DLD1 (cell line): ENCODE measurements at regions not wholly inside any gene's neighbourhood (a gene's known extent, or its start where the extent isn't known, plus 50 kb on each side); places are given as distances from the start of the nearest gene placed in this dataset.

ENCODE experiments used
- in situ Hi-C: cut with HindIII; loops from 2 replicates; pipeline ENCODE4 v1.10.0; 2017; ENCODE audit warnings: low sequenced_read_pairs

DNA sequence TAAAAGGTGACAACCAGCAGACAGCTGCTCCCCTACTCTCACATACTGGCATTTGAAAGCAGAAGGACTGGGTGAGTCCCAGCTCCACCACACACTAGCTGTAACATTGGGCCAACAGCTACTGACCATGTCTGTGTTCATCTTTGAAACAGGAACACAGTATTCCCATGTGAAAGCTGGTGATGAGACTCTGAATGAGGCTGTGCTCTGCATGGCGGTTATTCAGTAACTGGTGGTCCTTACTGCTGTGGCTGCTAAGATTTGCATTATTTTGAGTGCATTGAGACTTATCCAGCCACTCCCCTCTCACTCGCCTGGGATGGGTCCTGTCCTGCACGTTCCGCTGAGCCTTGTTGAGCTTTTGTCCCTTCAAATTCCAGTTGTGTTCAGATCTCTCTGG is 342.9 kb downstream of the FOXL1 start:
- in situ Hi-C loops = no loop called here

DNA sequence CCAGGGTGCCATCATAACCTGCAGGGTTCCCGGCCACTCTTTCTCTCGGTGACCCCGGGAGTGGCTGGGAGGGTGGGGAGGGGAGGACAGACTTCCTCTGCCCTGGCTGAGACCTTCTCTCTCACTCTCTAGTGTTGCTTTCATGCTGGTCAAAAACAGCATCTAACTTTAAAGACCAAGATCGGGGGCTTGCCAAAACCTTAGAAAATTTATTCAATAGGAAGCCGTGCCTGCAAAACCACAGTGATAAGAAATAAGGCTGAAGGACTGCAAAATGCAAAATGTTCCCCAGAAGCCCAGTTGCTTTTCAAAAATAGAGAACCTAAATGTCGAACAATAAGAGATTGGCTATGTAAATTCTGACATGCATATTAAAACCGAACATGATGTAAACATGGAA is 344.0 kb downstream of the FOXL1 start:
- in situ Hi-C loops = no loop called here

DNA sequence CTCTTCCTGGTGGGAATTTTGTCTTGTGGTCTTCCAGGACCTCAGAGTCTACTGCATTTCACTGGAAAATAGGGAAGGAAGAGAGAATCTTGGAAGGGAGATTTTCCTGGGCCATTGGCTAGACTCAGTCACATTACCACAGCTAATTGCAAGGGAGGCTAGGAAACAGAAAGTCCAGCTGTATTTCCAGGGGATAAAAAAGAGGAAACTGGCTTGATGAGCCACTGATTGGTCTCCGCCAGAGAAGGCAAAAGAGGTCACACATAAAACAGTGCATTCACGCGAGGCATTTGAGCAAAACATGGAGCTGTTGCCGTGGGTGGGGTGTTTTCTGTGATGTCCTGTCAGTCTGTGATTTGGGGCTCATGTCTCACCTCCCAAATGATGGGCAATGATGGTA is 345.3 kb downstream of the FOXL1 start:
- in situ Hi-C loops = no loop called here

DNA sequence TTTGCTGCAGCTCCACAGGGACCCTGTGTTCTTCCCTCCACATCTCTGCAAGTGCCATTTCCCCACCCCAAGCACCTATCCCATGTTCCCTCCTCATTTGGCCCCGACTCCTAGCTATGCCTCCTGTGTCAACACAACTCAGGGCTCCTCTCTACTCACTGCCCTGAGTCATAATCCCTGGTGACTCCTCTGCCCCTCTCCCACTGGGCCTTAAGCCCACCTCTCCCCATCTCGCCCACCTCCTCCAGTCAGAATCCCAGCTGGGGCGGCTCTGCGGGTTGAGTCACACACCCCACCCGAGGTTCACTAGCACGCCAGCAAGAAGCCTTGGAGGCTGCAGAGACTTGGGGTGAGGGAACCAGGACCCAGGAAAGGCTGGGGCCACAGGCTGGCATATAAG is 346.2 kb downstream of the FOXL1 start:
- in situ Hi-C loops = no loop called here

DNA sequence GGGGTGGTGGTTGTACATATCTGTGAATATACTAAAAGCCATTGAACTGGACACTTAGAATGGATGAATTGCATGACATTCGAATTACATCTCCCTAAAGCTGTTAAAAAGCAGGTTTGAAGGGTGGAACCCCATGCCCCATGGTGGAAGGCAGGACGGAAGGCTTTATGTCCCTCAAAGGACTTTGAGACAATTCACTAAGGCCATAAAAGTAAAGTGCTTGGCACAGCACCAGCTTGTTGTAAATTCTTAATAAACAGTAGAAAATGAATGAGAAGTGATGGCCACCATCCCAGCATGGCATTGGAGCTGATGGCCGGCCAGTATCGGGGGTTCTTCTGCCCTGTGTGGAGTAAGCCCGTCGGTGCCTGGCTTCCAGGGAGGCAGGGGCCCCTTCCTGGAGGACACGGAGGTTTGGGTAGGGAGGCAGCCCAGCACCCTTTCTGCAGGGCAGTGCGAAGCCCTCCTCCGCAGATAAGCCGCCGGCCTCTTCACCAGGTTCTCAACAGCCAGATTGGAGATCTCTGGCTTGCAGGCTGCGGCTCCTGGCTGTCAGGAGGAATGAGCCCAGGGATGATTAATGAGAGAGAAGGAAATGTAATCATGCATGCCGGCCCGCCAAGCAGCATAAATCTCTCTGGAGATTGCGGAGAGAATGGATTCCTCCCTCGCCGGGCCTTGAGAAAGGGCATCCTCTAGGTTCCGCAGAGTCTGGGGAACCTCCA is 346.9 kb downstream of the FOXL1 start:
- in situ Hi-C loops = no loop called here

DNA sequence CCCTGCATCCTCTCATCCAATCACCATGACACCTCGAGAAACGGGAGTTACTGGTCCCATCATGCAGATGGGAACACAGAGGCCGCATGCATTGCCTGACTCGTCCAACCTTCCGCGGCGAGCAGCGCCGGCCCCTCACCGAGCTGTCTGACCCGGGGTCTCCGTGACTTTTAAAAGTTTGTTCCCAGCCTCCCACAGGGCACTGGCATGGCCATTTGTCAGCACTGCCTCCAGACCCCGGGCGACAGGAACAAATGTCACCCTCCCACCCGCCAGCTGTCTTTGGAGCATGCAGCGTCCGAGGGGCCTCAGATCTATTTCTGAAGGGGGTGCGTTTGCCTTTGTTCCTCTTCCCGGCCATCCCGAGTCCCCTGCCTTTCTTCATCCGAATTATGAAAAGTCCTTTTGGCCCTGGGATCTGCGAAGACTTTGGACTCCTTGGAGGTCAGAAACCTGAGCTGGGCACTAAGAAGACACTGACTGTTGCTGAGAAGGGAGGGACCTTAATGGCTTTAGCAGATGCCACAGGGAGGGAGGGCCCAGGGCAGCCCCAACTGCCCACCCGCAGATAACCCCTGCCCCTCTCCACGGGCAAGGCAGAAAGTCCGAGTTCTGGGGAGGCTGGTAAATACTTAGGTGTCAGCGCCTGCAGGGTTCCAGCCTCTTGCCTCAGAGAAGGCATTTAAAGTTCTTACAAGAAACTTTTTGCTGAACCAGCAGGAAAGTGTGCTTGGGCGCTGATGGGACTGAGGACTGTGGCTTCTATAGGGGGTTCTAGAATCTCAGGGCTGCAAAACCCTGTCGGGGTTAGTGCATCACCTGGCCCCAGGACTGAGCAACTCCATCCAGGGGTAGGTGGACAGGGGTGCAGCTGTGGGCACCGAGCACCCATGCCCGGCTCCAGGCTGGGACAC is 348.1 kb downstream of the FOXL1 start:
- in situ Hi-C loops = no loop called here

DNA sequence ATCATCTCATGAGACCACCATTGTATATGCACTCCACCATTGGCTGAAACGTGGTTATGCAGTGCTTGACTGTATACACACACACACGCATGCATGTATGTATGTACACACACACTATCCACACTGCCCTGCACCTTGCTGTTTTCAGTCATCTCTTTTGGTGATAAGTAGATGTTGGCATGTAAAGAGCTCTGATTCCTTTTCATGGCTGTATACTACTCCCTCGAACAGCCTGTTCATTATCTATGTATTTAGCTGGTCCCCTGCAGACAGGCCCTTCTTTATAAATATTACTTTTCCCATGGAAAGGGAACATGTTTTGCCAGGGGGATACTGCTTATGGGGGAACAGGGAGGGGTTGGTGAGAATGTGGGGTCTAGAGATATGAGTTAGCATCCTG is 349.4 kb downstream of the FOXL1 start:
- in situ Hi-C loops = no loop called here

DNA sequence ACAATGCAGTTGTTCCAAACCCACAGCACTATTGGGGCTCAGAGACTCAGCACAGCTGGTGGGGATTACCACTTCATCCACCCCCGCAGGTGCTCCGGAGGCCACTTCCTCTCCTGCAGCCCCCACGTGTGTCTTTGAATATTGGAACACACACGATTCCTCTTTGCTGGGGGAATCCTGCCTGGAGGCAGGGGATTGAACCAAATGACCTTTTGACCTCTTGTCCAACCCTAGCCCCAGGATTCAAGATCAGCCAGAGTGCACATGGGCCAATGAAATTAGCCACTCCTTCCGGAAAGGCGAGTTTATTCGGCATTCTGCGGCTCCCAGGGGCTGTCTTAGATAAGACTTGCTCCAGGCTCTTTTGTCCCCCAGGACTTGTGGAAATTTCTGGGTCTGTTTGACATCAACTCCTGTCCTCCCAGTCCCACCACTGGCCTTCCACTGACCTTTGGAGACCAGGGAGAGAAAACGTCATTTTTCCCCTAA is 350.2 kb downstream of the FOXL1 start:
- in situ Hi-C loops = no loop called here

DNA sequence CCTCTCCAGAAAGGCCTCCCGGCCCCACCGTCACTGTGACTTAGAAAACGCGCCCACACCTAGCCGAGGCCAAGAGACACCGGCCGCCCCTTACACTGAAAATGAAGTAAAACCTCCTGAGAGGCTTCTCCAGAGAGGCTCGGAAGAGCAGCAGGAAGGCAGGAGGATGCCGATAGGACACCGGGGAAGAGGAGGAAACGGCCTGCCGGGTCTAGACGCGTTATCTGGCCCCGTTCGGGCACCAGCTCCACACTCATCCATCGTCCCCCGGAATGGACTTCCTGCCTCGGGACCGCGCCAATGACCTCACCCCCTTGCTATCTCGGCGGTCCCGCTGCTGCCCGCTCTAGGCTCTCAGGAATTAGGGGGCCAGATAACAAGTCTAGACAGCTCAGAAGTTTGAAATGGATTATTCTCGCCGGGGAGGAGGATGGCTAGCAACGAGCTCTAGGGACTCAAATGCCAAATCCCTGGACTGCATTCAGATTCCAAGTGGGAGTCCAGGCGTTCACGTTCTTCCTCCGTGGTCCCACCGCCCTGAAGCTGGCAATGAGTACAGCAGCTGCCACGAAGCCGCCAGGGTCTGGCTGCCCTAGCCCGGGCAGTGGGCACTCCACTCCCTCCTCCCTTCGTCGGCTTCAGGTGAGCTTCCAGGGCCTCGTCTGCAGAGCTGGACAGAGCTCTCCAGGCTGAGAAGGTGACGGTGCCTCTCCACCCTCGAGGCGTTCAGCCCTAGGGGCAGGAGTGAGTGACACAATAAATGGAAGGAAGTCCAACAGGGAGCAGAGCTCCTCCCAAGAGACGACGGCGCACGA is 350.9 kb downstream of the FOXL1 start:
- in situ Hi-C loops = no loop called here

DNA sequence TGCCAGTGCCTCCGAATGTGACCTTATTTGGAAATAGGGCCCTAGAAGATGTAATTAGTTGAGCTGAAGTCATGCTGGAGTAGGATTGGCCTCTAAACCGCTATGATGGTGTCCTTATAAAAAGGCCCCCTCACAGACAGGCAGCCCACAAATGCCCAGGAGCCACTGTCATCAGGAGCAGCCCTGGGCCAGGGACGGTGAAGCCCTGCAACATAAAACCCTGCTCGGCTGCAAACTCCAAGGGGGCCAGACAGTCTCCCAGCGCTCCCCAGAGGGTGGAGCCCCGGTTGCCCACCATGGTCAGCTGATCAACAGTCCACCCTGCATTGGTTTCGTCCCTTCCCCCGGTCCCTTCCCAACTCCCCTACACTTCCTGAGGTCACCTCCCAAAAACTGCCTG is 351.7 kb downstream of the FOXL1 start:
- in situ Hi-C loops = no loop called here

DNA sequence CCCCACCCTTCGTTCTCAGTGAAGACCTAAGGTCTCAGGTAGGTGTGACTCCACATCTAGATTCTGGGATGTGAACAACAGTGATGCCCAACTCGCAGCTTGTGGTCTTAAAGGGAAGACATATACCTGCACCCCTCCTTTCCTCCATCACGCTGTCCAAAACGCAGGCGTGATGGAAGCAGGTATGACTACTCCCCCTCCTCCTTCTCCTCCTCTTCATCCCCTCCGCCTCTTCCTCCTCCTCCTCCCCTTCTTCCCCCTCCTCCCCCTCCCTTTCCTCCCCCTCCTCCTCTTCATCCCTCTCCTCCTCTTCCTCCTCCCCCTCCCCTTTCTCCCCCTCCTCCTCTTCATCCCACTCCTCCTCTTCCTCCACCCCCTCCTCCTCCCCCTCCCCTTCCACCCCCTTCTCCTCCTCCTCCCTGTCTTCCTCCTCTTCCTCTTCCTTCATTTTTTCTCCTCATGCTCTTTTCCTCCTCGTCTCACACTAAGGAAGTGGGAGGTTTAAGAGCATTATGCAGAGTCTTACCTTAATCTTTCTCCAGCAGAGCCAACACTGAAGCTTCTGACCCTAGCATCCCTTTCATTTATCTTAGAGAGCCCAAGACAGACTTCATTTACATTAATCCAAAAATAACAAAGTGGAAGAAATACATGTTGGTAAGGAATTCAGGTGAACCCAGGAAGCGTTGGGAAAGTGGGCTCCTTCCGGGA is 352.5 kb downstream of the FOXL1 start:
- in situ Hi-C loops = no loop called here

DNA sequence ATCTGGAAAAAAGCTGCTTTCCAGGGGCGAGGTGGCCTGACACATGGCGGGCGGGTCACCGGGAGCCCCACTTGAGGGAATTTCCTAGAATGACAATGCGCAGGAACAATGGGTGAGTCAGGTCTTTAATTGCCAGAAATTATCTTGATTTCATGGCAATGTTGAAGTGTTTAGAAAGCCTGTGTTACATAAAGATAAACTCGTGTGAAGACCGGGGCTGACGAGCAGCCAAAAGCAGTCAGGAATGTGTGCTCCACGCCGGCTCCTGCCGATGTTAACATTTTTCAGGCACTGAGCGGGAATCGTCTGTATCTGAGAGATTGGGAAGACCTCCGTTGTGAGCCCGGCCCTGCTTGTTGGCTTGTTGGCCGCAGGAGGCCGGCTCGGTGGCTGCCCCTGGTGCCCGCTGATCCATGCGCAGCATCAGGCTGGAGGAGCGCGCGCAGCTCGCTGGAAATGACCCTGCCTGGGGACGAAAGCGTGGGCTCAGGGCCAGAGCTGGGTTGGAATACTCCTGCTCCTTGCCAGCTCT is 353.1 kb downstream of the FOXL1 start:
- in situ Hi-C loops = no loop called here

DNA sequence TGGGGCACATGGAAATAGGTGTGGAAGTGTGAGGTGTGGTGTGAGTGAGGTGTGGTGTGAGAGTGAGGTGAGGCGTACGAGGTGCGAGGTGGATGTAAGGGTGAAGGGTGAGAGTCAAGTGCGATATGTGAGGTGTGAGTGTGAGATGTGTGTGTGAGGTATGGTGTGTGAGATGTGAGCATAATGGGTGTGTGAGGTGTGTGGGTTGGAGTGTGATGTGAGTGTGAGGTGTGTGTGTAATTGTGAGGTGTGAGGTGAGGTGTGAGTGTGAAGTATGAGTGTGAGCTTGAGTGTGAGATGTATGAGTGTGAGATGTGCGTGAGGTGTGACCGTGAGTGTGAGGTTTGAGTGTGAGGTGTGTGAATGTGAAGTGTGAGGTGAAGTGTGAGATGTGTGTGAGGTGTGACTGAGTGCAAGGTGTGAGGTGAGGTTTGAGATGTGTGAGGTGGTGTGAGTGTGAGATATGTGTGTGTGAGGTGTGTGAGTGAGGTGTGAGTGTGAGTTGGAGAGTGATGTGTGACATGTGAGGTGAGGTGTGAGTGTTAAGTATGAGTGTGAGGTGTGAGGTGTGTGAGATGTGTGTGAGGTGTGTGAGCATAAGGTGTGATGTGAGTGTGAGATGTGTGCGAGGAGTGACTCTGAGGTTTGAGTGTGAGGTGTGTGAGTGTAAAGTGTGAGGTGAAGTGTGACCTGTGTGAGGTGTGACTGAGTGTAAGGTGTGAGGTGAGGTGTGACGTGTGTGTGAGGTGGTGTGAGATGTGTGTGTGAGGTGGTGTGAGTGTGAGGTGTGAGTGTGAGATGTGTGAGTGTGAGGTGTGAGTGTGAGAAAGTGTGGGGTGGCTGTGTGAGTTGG is 354.0 kb downstream of the FOXL1 start:
- in situ Hi-C loops = no loop called here

DNA sequence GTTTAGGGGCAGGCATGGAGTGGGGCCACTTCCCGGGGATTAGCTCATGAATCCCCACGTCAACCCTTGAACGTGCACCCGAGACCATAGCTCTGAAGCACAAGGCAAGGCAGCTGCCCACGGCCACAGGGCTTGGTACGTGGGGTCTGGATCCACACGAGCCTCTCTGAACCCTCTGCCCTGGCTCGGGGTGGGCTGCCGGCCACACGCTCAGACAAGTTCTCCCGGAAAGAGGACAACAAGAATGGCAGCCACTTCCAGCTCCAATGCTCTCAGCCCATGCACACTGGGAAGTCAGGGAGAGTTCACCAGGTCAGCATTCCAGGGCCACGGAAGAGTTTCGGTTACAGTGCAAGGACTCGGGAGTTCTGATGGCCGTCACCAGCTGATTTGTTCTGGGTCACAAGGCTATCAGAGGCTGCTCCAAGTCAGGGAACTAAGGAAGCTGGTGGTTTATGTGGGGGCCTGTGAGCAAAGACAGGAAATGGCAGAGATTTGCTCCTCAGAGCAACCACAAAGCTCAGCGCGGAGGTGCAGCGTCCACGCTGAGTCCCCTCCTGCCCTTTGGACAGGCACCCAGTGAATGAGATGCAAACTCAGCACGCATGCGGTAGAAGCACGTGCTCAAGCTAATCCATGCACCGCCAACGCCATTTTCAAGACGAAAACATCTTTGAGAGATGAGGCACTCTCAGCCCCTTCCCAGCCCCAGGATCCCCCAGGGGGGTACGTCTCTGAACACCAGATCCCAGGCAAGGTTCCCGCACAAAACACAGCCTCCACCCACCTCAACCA is 356.4 kb downstream of the FOXL1 start:
- in situ Hi-C loops = no loop called here

DNA sequence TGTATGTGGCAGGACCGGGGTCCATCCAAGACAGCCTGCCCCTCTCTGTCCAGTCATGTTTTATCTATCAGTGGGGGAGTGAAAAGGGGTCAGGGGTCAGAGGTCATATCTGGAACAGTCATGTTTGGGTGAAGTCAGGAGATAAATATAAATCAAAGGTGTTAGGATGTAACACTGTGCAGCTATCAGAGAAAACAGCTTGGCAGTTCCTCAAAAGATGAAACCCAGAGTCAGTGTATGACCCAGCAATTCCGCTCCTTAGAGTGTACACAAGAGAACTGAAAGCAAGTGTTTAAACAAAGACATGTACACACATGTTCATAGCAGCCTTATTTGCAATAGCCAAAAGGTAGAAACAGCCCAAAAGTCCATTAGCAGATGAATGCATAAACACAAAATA is 361.3 kb downstream of the FOXL1 start:
- in situ Hi-C loops = no loop called here

DNA sequence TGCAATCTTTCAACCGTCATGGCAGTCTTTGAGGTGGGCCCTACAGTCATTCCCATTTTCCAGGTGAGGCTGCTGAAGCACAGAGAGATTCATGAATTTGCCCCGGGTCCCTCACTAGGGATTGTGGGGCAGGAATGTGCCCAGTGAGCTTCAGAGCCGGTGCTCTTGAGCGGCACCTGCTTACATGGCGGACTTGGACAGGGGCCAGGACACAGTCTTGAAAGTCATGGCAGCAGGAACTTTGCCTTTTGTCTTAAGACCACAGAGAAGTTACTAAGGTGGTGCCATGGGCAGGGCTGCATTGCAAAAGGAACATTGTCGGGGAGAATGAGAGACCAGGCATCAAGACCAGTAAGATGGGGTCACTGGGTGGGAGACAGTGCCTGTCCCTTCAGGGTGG is 363.4 kb downstream of the FOXL1 start:
- in situ Hi-C loops = no loop called here

DNA sequence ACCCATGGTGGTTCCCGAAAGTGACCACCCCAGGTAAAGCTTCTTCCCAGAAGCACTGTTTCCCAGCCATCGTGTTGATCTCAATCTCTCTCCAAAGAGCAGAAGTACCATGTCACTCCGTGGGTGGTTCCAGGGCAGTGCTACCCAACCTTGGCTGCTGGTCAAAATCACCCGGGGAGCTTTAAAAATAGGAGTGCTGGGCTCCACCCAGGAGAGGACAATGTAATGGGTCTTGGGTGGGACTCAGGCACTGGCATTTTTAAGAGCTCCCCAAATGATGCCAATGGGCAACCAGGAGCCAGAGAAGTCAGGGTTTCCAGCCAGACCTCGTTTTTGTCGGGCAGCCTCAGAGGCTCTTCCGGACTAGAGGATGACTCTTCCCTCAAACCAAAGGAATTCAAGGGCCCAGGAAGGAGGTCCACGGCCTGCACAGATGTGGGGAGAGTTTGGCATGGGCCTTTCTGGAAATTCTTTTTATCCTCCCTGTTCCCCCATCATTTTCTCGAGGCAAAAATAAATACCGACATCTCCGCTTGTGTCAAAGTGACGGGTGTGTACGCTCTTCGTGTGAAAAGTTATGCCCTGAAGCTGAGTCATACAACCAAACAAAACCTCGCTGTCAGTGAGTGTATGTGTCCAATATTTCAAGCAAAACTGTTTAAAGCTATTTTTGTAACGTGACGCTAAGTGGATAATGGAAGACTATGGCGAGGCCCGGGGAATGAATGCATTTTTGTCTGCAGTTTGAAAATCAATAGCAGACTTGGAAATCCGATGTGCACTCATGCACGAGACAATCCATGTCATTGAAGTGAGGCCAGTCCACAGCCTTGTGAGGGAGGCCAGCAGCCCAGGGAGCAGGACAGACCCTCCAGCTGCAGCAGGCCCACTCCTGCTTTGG is 364.1 kb downstream of the FOXL1 start:
- in situ Hi-C loops = no loop called here
